ENCODE measurements at regions not wholly inside any gene's neighbourhood (a gene's known extent, or its start where the extent isn't known, plus 50 kb on each side); places are given as distances from the start of the nearest gene placed in this dataset.
"Not testable (repeated sequence)": the region's sequence is repeated elsewhere in the genome, so short reads cannot be mapped to it uniquely, and the experiment has no call there.

GRCh38 chr10:91003379-91003778 is 82.5 kb upstream of the ANKRD1 start:
- not testable (repeated sequence) for DNase-seq (ENCODE audit: low spot score)

- DNase-seq (ENCODE audit: low spot score) = not testable (repeated sequence)
Observed at GRCh38 chr10:91005276-91005675, 84.4 kb upstream of the ANKRD1 start.

- peak; percentile 73 for DNase-seq (ENCODE audit: low spot score)
Observed at GRCh38 chr10:91006001-91006751, 85.3 kb upstream of the ANKRD1 start.

GRCh38 chr10:91006752-91007346 is 86.0 kb upstream of the ANKRD1 start:
- DNase-seq (ENCODE audit: low spot score) = no peak

GRCh38 chr10:91007655-91008054 is 86.8 kb upstream of the ANKRD1 start:
- no peak for DNase-seq (ENCODE audit: low spot score)

- DNase-seq (ENCODE audit: low spot score) = no peak
Observed at GRCh38 chr10:91009121-91009520, 88.2 kb upstream of the ANKRD1 start.

GRCh38 chr10:91010952-91011351 is 90.1 kb upstream of the ANKRD1 start:
- DNase-seq (ENCODE audit: low spot score) = peak; percentile 48

GRCh38 chr10:91012502-91012901 is 91.6 kb upstream of the ANKRD1 start:
- DNase-seq (ENCODE audit: low spot score) = no peak

GRCh38 chr10:91013985-91014384 is 93.1 kb upstream of the ANKRD1 start:
- DNase-seq (ENCODE audit: low spot score) = no peak

GRCh38 chr10:91017198-91017597 is 96.3 kb upstream of the ANKRD1 start:
- DNase-seq (ENCODE audit: low spot score) = no peak

- no peak for DNase-seq (ENCODE audit: low spot score)
Observed at GRCh38 chr10:91021901-91022300, 101.0 kb upstream of the ANKRD1 start.

- DNase-seq (ENCODE audit: low spot score) = no peak
Observed at GRCh38 chr10:91022390-91022789, 101.5 kb upstream of the ANKRD1 start.

- no peak for DNase-seq (ENCODE audit: low spot score)
Observed at GRCh38 chr10:91022924-91023699, 102.2 kb upstream of the ANKRD1 start.

- no peak for DNase-seq (ENCODE audit: low spot score)
Observed at GRCh38 chr10:91023700-91024398, 103.0 kb upstream of the ANKRD1 start.

- DNase-seq (ENCODE audit: low spot score) = no peak
Observed at GRCh38 chr10:91024541-91024940, 103.7 kb upstream of the ANKRD1 start.

GRCh38 chr10:91032611-91033206 is 111.8 kb upstream of the ANKRD1 start:
- DNase-seq (ENCODE audit: low spot score) = no peak

- DNase-seq (ENCODE audit: low spot score) = no peak
Observed at GRCh38 chr10:91033324-91033950, 112.5 kb upstream of the ANKRD1 start.

- DNase-seq (ENCODE audit: low spot score) = no peak
Observed at GRCh38 chr10:91034042-91034441, 113.2 kb upstream of the ANKRD1 start.

GRCh38 chr10:91034494-91035159 is 113.7 kb upstream of the ANKRD1 start:
- no peak for DNase-seq (ENCODE audit: low spot score)

- no peak for DNase-seq (ENCODE audit: low spot score)
Observed at GRCh38 chr10:91035650-91036292, 114.9 kb upstream of the ANKRD1 start.

Data from RKO (cell line).